Keratinocyte (primary cell): ENCODE measurements at regions not wholly inside any gene's neighbourhood (a gene's known extent, or its start where the extent isn't known, plus 50 kb on each side); places are given as distances from the start of the nearest gene placed in this dataset.

Source experiments
- DNase-seq: peaks from one replicate; pipeline ENCODE4 v3.0.0-alpha.2; 2011; ENCODE audit warnings: low read depth, missing footprints, low spot score
- FAIRE-seq: peaks from 2 replicates; lab custom pipeline; 2011; peaks lifted over from hg19 to GRCh38; lab: Jason Lieb, UNC
- H2AFZ ChIP-seq: 2 replicates; pipeline ENCODE4 v1.6.0; 2012; ENCODE audit warnings: low read length, control low read depth, inconsistent platforms; ENCODE audit not compliant: control insufficient read depth
- H3K27ac ChIP-seq: 2 replicates; pipeline ENCODE4 v1.5.1; 2011; ENCODE audit warnings: low read length; ENCODE audit not compliant: control insufficient read depth, insufficient read depth
- H3K27me3 ChIP-seq: 3 replicates; pipeline ENCODE4 v1.6.0; 2011; ENCODE audit warnings: low read length; ENCODE audit not compliant: control insufficient read depth, insufficient read depth; ENCODE audit errors: extremely low read depth
- H3K36me3 ChIP-seq, 2 experiments: 2 replicates in 1 of 2; 3 replicates in 1 of 2; pipeline ENCODE4 v1.5.1; 2011; ENCODE audit warnings: low read length in 2 of 2, mild to moderate bottlenecking in 1 of 2; ENCODE audit not compliant: control insufficient read depth in 2 of 2, insufficient read depth in 2 of 2; ENCODE audit errors: extremely low read depth in 1 of 2
- H3K4me1 ChIP-seq: 3 replicates; pipeline ENCODE4 v1.5.1; 2011; ENCODE audit warnings: low read length; ENCODE audit not compliant: control insufficient read depth, insufficient read depth; ENCODE audit errors: extremely low read depth
- H3K4me2 ChIP-seq: 3 replicates; pipeline ENCODE4 v1.6.0; 2011; ENCODE audit warnings: low read depth, low read length; ENCODE audit not compliant: control insufficient read depth, insufficient read depth; ENCODE audit errors: extremely low read depth
- H3K4me3 ChIP-seq, 3 experiments: fragments of 200-600 bp in 1 of 3; sonication (generic) in 1 of 3; 2 replicates in 2 of 3; 3 replicates in 1 of 3; pipeline ENCODE4 v1.5.1; 2011 to 2016; ENCODE audit warnings: low read length in 3 of 3, mild to moderate bottlenecking in 3 of 3, control low read depth in 2 of 3, inconsistent platforms in 1 of 3, low read depth in 1 of 3, mixed read lengths in 1 of 3, mixed run types in 1 of 3, moderate library complexity in 1 of 3; ENCODE audit not compliant: control insufficient read depth in 2 of 3, insufficient read depth in 2 of 3; ENCODE audit errors: extremely low read depth in 1 of 3
- H3K79me2 ChIP-seq: 2 replicates; pipeline ENCODE4 v1.6.0; 2012; ENCODE audit warnings: low read length; ENCODE audit not compliant: control insufficient read depth, insufficient read depth
- H3K9ac ChIP-seq: 3 replicates; pipeline ENCODE4 v1.6.0; 2011; ENCODE audit warnings: low read length; ENCODE audit not compliant: control insufficient read depth, insufficient read depth; ENCODE audit errors: extremely low read depth
- H3K9me1 ChIP-seq: 3 replicates; pipeline ENCODE4 v1.6.0; 2011; ENCODE audit warnings: low read length; ENCODE audit not compliant: control insufficient read depth, insufficient read depth; ENCODE audit errors: extremely low read depth
- H3K9me3 ChIP-seq: 2 replicates; pipeline ENCODE4 v1.5.1; 2012; ENCODE audit warnings: low read depth, low read length; ENCODE audit not compliant: control insufficient read depth
- H4K20me1 ChIP-seq: 3 replicates; pipeline ENCODE4 v1.6.0; 2011; ENCODE audit warnings: low read length; ENCODE audit not compliant: control insufficient read depth, insufficient read depth; ENCODE audit errors: extremely low read depth
- EZH2 ChIP-seq: IDR thresholded peaks from one replicate; pipeline ENCODE4 v1.6.1; 2012; ENCODE audit warnings: inconsistent platforms, mild to moderate bottlenecking, low read length, moderate library complexity
- dilution Hi-C: fragments of 300-500 bp; cut with MboI; formaldehyde crosslinking; loops from one replicate; pipeline ENCODE4 v1.7.0; 2020; ENCODE audit warnings: low sequenced_read_pairs; ENCODE audit not compliant: extremely low pct_ligation_motif_present
- TF ChIP-seq, protein P1 (sequence below), 3 experiments: IDR thresholded peaks in 1 of 3; conservative IDR thresholded peaks in 1 of 3; optimal IDR thresholded peaks in 1 of 3; 2 replicates in 2 of 3; 3 replicates in 1 of 3; pipeline versions ENCODE3 to v1.5.1; 2011; ENCODE audit warnings: low read length in 3 of 3, mild to moderate bottlenecking in 3 of 3, moderate library complexity in 2 of 3, control low read depth in 1 of 3, inconsistent platforms in 1 of 3; ENCODE audit not compliant: insufficient read depth in 2 of 3; ENCODE audit errors: extremely low read depth in 1 of 3

DNA sequence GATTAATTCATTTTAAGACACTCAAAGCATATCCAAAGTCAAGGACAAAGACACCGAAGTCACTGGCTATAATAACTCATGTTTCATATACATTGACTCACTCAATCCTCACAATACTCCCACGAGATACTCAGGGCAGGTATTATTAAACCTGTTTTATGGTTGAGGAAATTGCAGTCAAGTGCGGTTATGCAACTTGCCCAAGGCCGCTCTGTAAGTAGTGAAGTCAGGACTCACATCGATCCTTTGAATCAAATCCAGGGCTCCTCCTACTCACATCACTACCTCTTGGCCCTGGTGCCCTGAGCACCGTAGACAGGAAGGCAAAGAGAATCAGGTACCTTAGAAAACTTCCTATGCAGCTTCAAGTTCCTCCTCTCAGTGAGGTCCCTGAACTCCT is 87.8 kb upstream of the APC start:
- peak overlapping the region; percentile 81 for H3K27ac ChIP-seq
- H3K9ac ChIP-seq: peak overlapping the region; percentile 19
- no peaks in the 10 kb centered on the region for H4K20me1 ChIP-seq
- dilution Hi-C loops: no loop called here
- no peak for TF ChIP-seq EZH2
- TF ChIP-seq, protein P1, sequence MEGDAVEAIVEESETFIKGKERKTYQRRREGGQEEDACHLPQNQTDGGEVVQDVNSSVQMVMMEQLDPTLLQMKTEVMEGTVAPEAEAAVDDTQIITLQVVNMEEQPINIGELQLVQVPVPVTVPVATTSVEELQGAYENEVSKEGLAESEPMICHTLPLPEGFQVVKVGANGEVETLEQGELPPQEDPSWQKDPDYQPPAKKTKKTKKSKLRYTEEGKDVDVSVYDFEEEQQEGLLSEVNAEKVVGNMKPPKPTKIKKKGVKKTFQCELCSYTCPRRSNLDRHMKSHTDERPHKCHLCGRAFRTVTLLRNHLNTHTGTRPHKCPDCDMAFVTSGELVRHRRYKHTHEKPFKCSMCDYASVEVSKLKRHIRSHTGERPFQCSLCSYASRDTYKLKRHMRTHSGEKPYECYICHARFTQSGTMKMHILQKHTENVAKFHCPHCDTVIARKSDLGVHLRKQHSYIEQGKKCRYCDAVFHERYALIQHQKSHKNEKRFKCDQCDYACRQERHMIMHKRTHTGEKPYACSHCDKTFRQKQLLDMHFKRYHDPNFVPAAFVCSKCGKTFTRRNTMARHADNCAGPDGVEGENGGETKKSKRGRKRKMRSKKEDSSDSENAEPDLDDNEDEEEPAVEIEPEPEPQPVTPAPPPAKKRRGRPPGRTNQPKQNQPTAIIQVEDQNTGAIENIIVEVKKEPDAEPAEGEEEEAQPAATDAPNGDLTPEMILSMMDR (optimal IDR thresholded peaks at IDR 0.05 in 1 of 3, IDR thresholded peaks at IDR 0.05 in 1 of 3, conservative IDR thresholded peaks at IDR 0.05 in 1 of 3; ENCODE audit: extremely low read depth in 1 of 3, insufficient read depth in 2 of 3, low read length in 3 of 3): no peak
- peak; percentile 75 for DNase-seq
- peak overlapping the region; percentile 1 for H2AFZ ChIP-seq
- H3K4me2 ChIP-seq: peak overlapping the region; percentile 69
- FAIRE-seq: peak; percentile 91
- no peaks in the 10 kb centered on the region for H3K27me3 ChIP-seq
- H3K9me1 ChIP-seq: no peaks in the 10 kb centered on the region
- no peaks in the 10 kb centered on the region for H3K79me2 ChIP-seq
- H3K4me1 ChIP-seq: peaks cover 16% of the 10 kb centered on the region
- peak overlapping the region in 1 of 3 experiments; percentile 5 for H3K4me3 ChIP-seq
- H3K9me3 ChIP-seq: no peaks in the 10 kb centered on the region
- no peaks in the 10 kb centered on the region for H3K36me3 ChIP-seq

- dilution Hi-C loops: no loop called here
- no peak for DNase-seq
- H3K9me3 ChIP-seq: no peaks in the 10 kb centered on the region
- H3K4me2 ChIP-seq: no peak overlapping the region
- TF ChIP-seq, protein P1 (optimal IDR thresholded peaks at IDR 0.05 in 1 of 3, IDR thresholded peaks at IDR 0.05 in 1 of 3, conservative IDR thresholded peaks at IDR 0.05 in 1 of 3; ENCODE audit: extremely low read depth in 1 of 3, insufficient read depth in 2 of 3, low read length in 3 of 3): no peak
- TF ChIP-seq EZH2: no peak
- peaks cover 15% of the 10 kb centered on the region for H3K4me1 ChIP-seq
- no peak for FAIRE-seq
- H2AFZ ChIP-seq: no peak overlapping the region
- no peaks in the 10 kb centered on the region for H3K9me1 ChIP-seq
- no peak overlapping the region for H3K9ac ChIP-seq
- no peaks in the 10 kb centered on the region for H4K20me1 ChIP-seq
- H3K79me2 ChIP-seq: no peaks in the 10 kb centered on the region
- no peaks in the 10 kb centered on the region for H3K36me3 ChIP-seq
- H3K4me3 ChIP-seq: no peak overlapping the region
- no peaks in the 10 kb centered on the region for H3K27me3 ChIP-seq
- H3K27ac ChIP-seq: no peak overlapping the region
Measured at GRCh38 chr5:112653638-112654205, 84.0 kb upstream of the APC start.
